ENCODE measurements at regions not wholly inside any gene's neighbourhood (a gene's known extent, or its start where the extent isn't known, plus 50 kb on each side); places are given as distances from the start of the nearest gene placed in this dataset.

GRCh38 chr10:62887642-62888041, 71.5 kb upstream of the EGR2 start:
- TF ChIP-seq CTCF (IDR thresholded peaks at IDR 0.05; ENCODE audit: poor library complexity): no peak
- TF ChIP-seq EZH2 (IDR thresholded peaks at IDR 0.05; ENCODE audit: borderline replicate concordance): no peak

All from hepatocyte (in vitro differentiated cells).